HG02798 (cell line): ENCODE measurements at regions not wholly inside any gene's neighbourhood (a gene's known extent, or its start where the extent isn't known, plus 50 kb on each side); places are given as distances from the start of the nearest gene placed in this dataset.
"Not testable (repeated sequence)": the region's sequence is repeated elsewhere in the genome, so short reads cannot be mapped to it uniquely, and the experiment has no call there.

Experiments
- ATAC-seq: cut with Tn5 transposase; IDR thresholded peaks from one replicate; pipeline ENCODE4 v1.9.1; 2021; ENCODE audit warnings: mild to moderate bottlenecking; ENCODE audit not compliant: unreplicated experiment, poor library complexity

DNA sequence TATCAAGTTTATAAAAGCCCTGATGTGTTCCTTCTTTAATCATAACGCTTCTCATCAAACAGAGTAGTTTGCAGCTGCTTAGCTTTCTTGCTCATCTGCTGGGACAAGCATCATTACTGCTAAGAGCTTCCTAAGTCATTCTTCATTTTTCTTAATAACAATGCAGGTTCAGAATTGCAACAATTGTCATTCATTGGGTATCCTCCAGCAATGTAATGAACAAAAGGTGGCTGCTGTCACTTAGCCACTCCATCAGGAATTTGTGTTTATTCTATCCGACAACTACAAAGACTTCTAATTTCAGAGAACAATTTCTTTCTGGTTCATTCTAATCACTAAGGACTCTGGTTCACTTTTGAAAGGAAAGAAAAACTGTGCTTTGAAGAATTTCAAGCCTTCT lies 836.7 kb upstream of the CDH10 start:
- ATAC-seq, result no peak

DNA sequence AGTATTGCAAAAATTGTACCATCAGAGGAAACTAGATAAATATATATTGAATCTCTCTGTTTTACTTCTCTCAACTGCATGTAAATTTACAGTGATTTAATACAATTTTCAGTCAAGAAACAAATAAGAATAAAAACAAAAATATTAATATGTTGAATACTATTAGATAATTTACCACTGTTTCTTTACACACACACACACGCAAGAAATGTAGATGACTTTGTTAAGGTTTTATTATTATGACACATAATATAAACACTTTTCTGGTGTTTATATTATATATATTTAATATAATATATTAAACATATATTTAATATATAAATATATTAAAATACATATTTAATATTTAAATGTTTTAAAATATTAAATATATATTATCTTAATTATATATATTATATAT lies 814.3 kb upstream of the CDH10 start:
- ATAC-seq, result no peak

GRCh38 chr5:25458628-25459027 lies 813.9 kb upstream of the CDH10 start:
- no peak for ATAC-seq

DNA sequence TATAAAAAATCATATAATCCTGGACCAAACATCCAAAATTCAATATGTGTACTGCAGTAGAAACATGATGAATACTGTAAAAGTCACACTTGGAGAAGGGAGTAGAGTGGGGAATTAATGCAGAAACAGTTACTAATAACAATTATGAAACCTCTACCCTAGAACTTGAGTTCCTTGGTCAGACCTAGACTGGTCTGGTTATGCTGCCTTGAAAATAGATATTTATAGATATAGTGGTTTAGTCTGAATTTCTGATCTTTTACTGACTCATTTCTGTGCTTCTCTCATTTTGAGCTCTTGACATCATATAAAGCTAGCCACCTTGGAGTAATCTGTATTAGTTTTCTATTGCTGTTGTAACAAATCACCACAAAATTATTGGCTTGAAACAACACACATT lies 808.7 kb upstream of the CDH10 start:
- ATAC-seq, result no peak

GRCh38 chr5:25451294-25451693 lies 806.5 kb upstream of the CDH10 start:
- no peak for ATAC-seq

DNA sequence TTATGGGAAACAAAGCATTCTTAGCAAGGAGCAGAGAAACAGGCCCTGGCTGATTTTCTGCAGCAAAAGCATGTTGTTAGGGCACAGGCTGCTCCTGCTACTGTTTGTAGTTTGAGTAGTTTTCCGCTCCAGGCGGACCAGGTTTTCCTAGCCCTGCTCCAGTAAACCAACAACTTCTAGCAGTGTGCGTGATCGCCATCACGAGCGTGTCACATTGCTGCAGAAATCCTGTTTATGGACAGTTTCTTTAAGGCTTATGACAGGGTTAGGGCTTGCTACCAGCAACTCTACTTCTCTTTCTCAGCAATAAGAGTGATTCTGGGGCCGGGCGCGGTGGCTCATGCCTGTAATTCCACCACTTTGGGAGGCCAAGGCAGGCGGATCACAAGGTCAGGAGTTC lies 803.9 kb upstream of the CDH10 start:
- ATAC-seq, result no peak

DNA sequence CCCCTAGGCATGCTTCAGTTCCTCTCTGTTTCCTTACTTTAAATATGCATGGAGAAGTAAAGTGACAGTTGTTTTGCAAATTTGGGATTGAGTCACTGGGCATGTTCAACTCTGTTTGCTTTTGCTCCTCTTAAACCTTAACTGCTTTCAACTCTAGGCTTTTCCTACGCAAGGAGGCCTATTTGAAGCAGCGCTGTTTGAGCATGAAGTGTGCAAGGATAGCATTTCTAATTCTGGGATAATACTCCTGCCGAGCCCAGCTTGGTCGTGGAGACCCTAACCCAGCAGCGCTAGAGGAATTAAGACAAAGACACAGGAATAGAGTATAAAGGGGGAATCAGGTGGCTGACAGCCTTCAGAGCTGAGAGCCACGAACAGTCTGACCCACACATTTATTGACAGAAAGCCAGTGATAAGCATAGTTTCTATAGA lies 803.4 kb upstream of the CDH10 start:
- ATAC-seq, result no peak

DNA sequence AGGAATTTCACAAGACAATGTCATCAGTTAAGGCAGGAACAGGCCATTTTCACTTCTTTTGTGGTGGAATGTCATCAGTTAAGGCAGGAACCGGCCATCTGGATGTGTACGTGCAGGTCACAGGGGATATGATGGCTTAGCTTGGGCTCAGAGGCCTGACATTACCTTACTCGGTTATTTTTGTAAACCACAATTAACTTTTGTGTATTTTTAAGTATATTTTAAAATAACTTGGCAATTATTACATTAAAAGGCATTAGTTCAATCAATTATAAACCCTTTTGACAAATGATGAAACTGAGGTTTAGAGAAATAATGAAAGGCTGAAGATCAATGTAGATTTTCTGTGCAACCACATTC lies 801.3 kb upstream of the CDH10 start:
- ATAC-seq, result not testable (repeated sequence)

DNA sequence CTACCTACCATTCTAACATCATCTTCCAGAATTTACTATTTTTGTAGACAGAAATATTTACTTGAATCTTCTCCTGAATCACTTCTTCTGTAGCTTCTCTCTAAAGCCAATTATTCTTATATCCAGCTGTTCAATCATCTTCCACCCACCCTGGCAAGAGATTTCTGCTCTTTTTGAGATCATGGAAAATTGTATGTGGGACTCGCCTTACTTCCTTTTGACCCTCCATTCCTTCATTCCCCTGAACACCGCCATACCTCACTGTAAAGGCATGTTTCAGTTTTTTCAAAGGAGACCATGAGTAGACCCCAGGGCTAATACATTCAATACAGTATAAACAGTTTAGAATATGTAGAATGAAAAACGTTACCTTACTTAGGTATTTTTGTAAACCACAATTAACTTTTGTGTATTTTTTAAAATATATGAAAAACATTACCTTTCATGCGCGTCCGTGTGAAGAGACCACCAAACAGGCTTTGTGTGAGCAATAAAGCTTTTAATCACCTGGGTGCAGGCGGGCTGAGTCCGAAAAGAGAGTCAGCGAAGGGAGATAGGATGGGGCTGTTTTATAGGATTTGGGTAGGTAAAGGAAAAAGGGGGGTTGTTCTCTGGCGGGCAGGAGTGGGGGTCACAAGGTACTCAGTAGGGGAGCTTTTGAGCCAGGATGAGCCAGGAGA lies 800.7 kb upstream of the CDH10 start:
- not testable (repeated sequence) for ATAC-seq

GRCh38 chr5:25444697-25445096 lies 799.9 kb upstream of the CDH10 start:
- no peak for ATAC-seq

GRCh38 chr5:25441810-25442209 lies 797.0 kb upstream of the CDH10 start:
- ATAC-seq, result no peak

- ATAC-seq, result no peak
Measured at GRCh38 chr5:25439025-25439424, 794.2 kb upstream of the CDH10 start.

GRCh38 chr5:25438375-25438774 lies 793.6 kb upstream of the CDH10 start:
- ATAC-seq, result not testable (repeated sequence)

DNA sequence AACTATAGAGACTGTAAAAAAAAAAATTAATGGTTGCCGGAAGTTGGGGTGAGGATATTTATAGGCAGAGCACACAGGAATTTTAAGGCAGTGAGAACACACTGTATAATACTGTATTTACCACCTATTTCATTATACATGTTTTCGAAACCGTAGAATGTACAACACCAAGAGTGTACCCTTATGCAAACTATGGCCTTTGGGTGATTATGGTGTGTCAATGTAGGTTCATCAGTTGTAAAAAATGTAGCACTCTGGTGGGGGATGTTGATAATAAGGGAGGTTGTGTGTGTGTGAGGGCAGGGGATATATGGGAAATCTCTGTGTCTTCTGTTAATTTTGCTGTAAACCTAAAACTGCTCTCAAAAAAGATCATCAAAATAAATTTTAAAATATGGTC lies 791.7 kb upstream of the CDH10 start:
- ATAC-seq, result no peak

GRCh38 chr5:25435882-25436281 lies 791.1 kb upstream of the CDH10 start:
- ATAC-seq, result no peak

DNA sequence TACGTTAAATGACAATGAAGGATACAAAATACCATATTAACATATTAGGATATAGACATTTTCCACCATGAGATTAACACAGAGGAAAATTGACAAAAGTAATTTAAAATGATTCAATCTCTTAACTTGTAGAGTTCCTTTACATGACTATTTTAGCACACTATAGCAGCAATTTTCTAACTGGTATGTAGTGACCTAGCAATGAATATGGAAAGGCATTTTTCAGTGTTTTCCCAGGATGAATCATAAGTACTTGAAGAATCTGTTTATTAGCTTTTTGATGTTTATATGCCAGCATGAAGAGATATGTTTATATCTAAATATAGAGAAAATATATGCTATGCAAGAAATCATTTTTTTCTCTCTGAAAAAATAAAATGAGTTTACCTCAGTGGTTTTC lies 782.5 kb upstream of the CDH10 start:
- no peak for ATAC-seq

DNA sequence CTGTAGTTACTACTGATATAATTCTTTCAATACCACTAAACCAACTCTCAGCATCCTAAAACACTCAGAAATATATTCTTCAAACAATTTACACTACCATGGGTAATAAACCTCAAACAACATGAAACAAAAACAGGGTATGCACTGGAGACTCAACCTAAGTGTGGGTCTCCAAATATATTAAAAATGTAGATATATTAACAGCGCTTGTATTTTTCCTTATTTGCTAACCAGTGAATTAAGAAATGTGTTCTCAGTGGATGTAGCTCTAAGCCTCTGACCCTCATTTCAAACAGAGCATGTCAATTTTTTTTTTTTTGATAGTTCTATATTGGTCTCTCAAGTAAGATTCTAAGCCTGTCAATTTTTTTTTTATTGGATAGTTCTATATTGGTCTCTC lies 778.5 kb upstream of the CDH10 start:
- ATAC-seq, result no peak

DNA sequence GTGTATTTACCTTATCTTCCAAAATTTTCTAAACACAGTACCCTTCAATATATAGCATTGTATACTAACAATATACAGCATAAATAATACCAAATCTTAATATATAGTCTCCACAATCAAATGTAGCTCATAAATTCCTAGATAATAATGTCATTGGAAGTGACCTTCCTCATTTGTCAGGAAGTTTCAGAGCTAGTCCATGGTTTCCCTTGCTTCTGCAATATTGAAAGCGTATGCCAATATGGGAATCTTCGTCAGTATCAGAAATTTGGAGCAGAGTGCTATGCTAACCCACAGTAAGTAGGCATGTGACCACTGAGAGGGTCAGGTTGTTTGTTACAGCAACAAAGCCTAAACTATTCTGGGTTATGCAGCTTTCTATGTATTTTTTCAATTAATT lies 774.9 kb upstream of the CDH10 start:
- no peak for ATAC-seq

DNA sequence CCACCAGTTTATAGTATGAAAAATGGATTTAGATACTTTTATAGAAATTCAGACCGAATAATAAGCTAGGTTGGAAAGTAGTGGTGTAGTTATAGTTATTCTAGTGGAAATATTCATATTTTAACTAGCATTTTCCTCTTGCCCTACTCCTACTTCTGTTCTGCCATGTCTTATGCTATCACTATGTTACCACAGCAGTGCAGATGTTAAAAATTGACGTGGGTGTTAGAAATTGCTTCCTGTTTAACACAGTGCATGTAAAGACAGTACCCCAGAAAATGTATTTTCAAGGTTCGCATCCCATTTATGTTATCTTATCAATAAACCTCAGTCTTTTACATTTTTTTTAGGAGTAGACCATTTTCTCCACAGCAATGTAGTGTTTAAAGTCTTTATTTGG lies 774.2 kb upstream of the CDH10 start:
- no peak for ATAC-seq

- ATAC-seq, result no peak
Measured at GRCh38 chr5:25418319-25418859, 773.6 kb upstream of the CDH10 start.

DNA sequence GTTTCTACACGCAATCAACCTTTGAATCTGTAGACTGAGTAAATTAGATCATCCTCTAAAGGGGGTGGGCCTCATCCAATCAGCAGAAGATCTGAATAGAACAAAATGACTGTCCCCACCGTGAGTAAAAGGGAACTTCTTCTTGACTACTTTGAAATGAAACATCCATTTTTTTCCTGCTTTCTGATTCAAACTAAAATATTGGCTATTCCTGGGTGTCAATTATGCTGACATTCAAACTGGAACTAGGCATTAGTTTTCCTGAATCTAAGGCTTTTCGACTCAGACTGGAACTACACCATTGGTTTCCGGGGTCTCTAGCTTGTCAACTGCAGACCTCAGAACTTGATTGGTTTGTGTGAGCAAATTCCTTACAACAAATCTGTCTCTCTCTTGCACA lies 772.2 kb upstream of the CDH10 start:
- no peak for ATAC-seq

GRCh38 chr5:25415970-25416369 lies 771.2 kb upstream of the CDH10 start:
- ATAC-seq, result no peak

DNA sequence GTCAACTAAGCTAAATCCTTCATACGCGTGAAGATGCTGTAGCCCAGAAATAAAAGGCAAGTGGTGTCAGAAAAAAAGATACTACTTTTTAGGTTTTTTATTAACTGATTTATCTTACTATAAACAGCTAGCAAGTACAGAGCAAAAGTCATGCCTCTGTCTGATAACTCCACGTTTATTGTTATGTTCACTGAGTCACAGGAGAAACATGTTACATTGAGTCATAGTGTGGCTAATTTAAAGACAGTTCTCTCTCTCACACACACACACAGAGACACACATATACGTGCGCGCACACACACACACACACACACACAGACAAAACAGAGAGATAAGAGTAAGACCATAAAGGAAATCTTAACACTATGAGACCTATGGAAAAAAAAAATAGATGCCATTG lies 770.0 kb upstream of the CDH10 start:
- no peak for ATAC-seq
